Keratinocyte (primary cell): ENCODE measurements at regions not wholly inside any gene's neighbourhood (a gene's known extent, or its start where the extent isn't known, plus 50 kb on each side); places are given as distances from the start of the nearest gene placed in this dataset.
A peak's percentile ranks its signal among the peaks of the same experiment; 100 is the strongest.

Experiments
- DNase-seq: peaks from one replicate; pipeline ENCODE4 v3.0.0-alpha.2; 2011; ENCODE audit warnings: low read depth, missing footprints, low spot score
- FAIRE-seq: peaks from 2 replicates; lab custom pipeline; 2011; peaks lifted over from hg19 to GRCh38; lab: Jason Lieb, UNC
- H2AFZ ChIP-seq: 2 replicates; pipeline ENCODE4 v1.6.0; 2012; ENCODE audit warnings: low read length, control low read depth, inconsistent platforms; ENCODE audit not compliant: control insufficient read depth
- H3K27ac ChIP-seq: 2 replicates; pipeline ENCODE4 v1.5.1; 2011; ENCODE audit warnings: low read length; ENCODE audit not compliant: control insufficient read depth, insufficient read depth
- H3K27me3 ChIP-seq: 3 replicates; pipeline ENCODE4 v1.6.0; 2011; ENCODE audit warnings: low read length; ENCODE audit not compliant: control insufficient read depth, insufficient read depth; ENCODE audit errors: extremely low read depth
- H3K36me3 ChIP-seq, 2 experiments: 2 replicates in 1 of 2; 3 replicates in 1 of 2; pipeline ENCODE4 v1.5.1; 2011; ENCODE audit warnings: low read length in 2 of 2, mild to moderate bottlenecking in 1 of 2; ENCODE audit not compliant: control insufficient read depth in 2 of 2, insufficient read depth in 2 of 2; ENCODE audit errors: extremely low read depth in 1 of 2
- H3K4me1 ChIP-seq: 3 replicates; pipeline ENCODE4 v1.5.1; 2011; ENCODE audit warnings: low read length; ENCODE audit not compliant: control insufficient read depth, insufficient read depth; ENCODE audit errors: extremely low read depth
- H3K4me2 ChIP-seq: 3 replicates; pipeline ENCODE4 v1.6.0; 2011; ENCODE audit warnings: low read depth, low read length; ENCODE audit not compliant: control insufficient read depth, insufficient read depth; ENCODE audit errors: extremely low read depth
- H3K4me3 ChIP-seq, 3 experiments: fragments of 200-600 bp in 1 of 3; sonication (generic) in 1 of 3; 2 replicates in 2 of 3; 3 replicates in 1 of 3; pipeline ENCODE4 v1.5.1; 2011 to 2016; ENCODE audit warnings: low read length in 3 of 3, mild to moderate bottlenecking in 3 of 3, control low read depth in 2 of 3, inconsistent platforms in 1 of 3, low read depth in 1 of 3, mixed read lengths in 1 of 3, mixed run types in 1 of 3, moderate library complexity in 1 of 3; ENCODE audit not compliant: control insufficient read depth in 2 of 3, insufficient read depth in 2 of 3; ENCODE audit errors: extremely low read depth in 1 of 3
- H3K79me2 ChIP-seq: 2 replicates; pipeline ENCODE4 v1.6.0; 2012; ENCODE audit warnings: low read length; ENCODE audit not compliant: control insufficient read depth, insufficient read depth
- H3K9ac ChIP-seq: 3 replicates; pipeline ENCODE4 v1.6.0; 2011; ENCODE audit warnings: low read length; ENCODE audit not compliant: control insufficient read depth, insufficient read depth; ENCODE audit errors: extremely low read depth
- H3K9me1 ChIP-seq: 3 replicates; pipeline ENCODE4 v1.6.0; 2011; ENCODE audit warnings: low read length; ENCODE audit not compliant: control insufficient read depth, insufficient read depth; ENCODE audit errors: extremely low read depth
- H3K9me3 ChIP-seq: 2 replicates; pipeline ENCODE4 v1.5.1; 2012; ENCODE audit warnings: low read depth, low read length; ENCODE audit not compliant: control insufficient read depth
- H4K20me1 ChIP-seq: 3 replicates; pipeline ENCODE4 v1.6.0; 2011; ENCODE audit warnings: low read length; ENCODE audit not compliant: control insufficient read depth, insufficient read depth; ENCODE audit errors: extremely low read depth
- CTCF ChIP-seq, 3 experiments: IDR thresholded peaks in 1 of 3; conservative IDR thresholded peaks in 1 of 3; optimal IDR thresholded peaks in 1 of 3; 2 replicates in 2 of 3; 3 replicates in 1 of 3; pipeline versions ENCODE3 to v1.5.1; 2011; ENCODE audit warnings: low read length in 3 of 3, mild to moderate bottlenecking in 3 of 3, moderate library complexity in 2 of 3, control low read depth in 1 of 3, inconsistent platforms in 1 of 3; ENCODE audit not compliant: insufficient read depth in 2 of 3; ENCODE audit errors: extremely low read depth in 1 of 3
- EZH2 ChIP-seq: IDR thresholded peaks from one replicate; pipeline ENCODE4 v1.6.1; 2012; ENCODE audit warnings: inconsistent platforms, mild to moderate bottlenecking, low read length, moderate library complexity
- dilution Hi-C: fragments of 300-500 bp; cut with MboI; formaldehyde crosslinking; loops from one replicate; pipeline ENCODE4 v1.7.0; 2020; ENCODE audit warnings: low sequenced_read_pairs; ENCODE audit not compliant: extremely low pct_ligation_motif_present

DNA sequence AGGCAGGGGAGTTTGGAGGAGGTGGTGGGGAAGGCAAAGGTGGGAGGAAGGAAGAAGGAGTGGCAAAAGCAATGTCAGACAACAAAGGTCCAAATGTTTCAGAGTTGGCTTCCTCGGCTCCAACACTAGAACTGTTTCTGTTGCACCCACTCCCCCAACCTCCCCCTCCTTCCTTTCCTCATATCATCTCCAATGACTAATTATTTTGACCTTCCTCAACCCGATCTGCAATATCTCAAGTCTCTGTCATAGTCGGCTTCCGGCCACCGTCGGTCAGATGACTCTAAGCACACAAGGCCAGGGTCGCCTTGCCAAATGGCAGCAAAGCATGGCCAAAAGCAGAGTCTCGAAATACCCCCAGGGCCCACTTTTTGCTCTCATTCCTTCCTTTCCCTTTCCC, 637.0 kb upstream of the TBX3 start:
- H3K27ac ChIP-seq = no peak overlapping the region

GRCh38 chr12:115320451-115320850, 636.5 kb upstream of the TBX3 start:
- Histone ChIP-seq H4K20me1 (no peaks in the 10 kb centered on the region), H3K36me3 (no peaks in the 10 kb centered on the region), H3K4me1 (peaks cover 27% of the 10 kb centered on the region), H3K4me3 (no peak overlapping the region), H3K9me1 (no peaks in the 10 kb centered on the region), H3K27me3 (no peaks in the 10 kb centered on the region), H3K79me2 (no peaks in the 10 kb centered on the region), H3K9me3 (no peaks in the 10 kb centered on the region), H3K27ac (no peak overlapping the region), H2AFZ (no peak overlapping the region), H3K9ac (no peak overlapping the region), H3K4me2 (no peak overlapping the region)
- FAIRE-seq (peak; percentile 55), DNase-seq (no peak)
- dilution Hi-C loops = no loop called here
- no peak for TF ChIP-seq CTCF (optimal IDR thresholded peaks at IDR 0.05 in 1 of 3, IDR thresholded peaks at IDR 0.05 in 1 of 3, conservative IDR thresholded peaks at IDR 0.05 in 1 of 3; ENCODE audit: extremely low read depth in 1 of 3, insufficient read depth in 2 of 3, low read length in 3 of 3)
- no peak for TF ChIP-seq EZH2

More for the DNA sequence above, 637.0 kb upstream of the TBX3 start:
- Histone ChIP-seq H3K79me2 (no peaks in the 10 kb centered on the region), H3K4me1 (peaks cover 27% of the 10 kb centered on the region), H3K4me2 (no peak overlapping the region), H3K9me3 (no peaks in the 10 kb centered on the region), H4K20me1 (no peaks in the 10 kb centered on the region), H3K4me3 (no peak overlapping the region), H3K27me3 (no peaks in the 10 kb centered on the region), H3K9ac (no peak overlapping the region), H3K9me1 (no peaks in the 10 kb centered on the region), H2AFZ (no peak overlapping the region), H3K36me3 (no peaks in the 10 kb centered on the region)
- dilution Hi-C loops = no loop called here
- TF ChIP-seq CTCF (optimal IDR thresholded peaks at IDR 0.05 in 1 of 3, IDR thresholded peaks at IDR 0.05 in 1 of 3, conservative IDR thresholded peaks at IDR 0.05 in 1 of 3; ENCODE audit: extremely low read depth in 1 of 3, insufficient read depth in 2 of 3, low read length in 3 of 3) (no peak), EZH2 (no peak)
- no peak for DNase-seq
- FAIRE-seq = no peak
